Spleen (tissue), 11 donors: ENCODE measurements at regions not wholly inside any gene's neighbourhood (a gene's known extent, or its start where the extent isn't known, plus 50 kb on each side); places are given as distances from the start of the nearest gene placed in this dataset.

Experiments
- DNase-seq: peaks from one replicate; pipeline ENCODE4 v3.0.0-alpha.2; 2020
- H3K27ac ChIP-seq, 8 donors: fragments of 200-600 bp; sonication (generic) in 7 of 8; 1 replicate in 4 of 8; 2 replicates in 4 of 8; pipeline versions ENCODE4 v1.5.0 to v1.8.0; 2016 to 2021; ENCODE audit warnings: inconsistent platforms in 4 of 8, mild to moderate bottlenecking in 4 of 8, moderate library complexity in 1 of 8
- H3K27me3 ChIP-seq, 7 donors: fragments of 200-600 bp; sonication (generic) in 6 of 7; replicated peaks in 1 of 7; 1 replicate in 4 of 7; 2 replicates in 3 of 7; pipeline versions ENCODE4 v1.5.0 to v1.8.0; 2016 to 2021; ENCODE audit warnings: inconsistent platforms in 3 of 7, mild to moderate bottlenecking in 1 of 7
- H3K36me3 ChIP-seq, 6 donors: fragments of 200-600 bp; sonication (generic) in 5 of 6; 1 replicate in 4 of 6; 2 replicates in 2 of 6; pipeline versions ENCODE4 v1.5.0 to v1.8.0; 2016 to 2021; ENCODE audit warnings: inconsistent platforms in 2 of 6
- H3K4me1 ChIP-seq, 6 donors: fragments of 200-600 bp; sonication (generic) in 5 of 6; 1 replicate in 3 of 6; 2 replicates in 3 of 6; pipeline versions ENCODE4 v1.5.0 to v1.8.0; 2016 to 2021; ENCODE audit warnings: inconsistent platforms in 3 of 6
- H3K4me3 ChIP-seq, 8 donors: fragments of 200-600 bp; sonication (generic) in 7 of 8; 1 replicate in 4 of 8; 2 replicates in 4 of 8; pipeline versions ENCODE4 v1.5.0 to v1.8.0; 2016 to 2021; ENCODE audit warnings: inconsistent platforms in 4 of 8, mild to moderate bottlenecking in 4 of 8, moderate library complexity in 2 of 8
- H3K9me3 ChIP-seq, 8 donors: fragments of 200-600 bp; sonication (generic) in 7 of 8; 1 replicate in 4 of 8; 2 replicates in 4 of 8; pipeline versions ENCODE4 v1.5.0 to v1.8.0; 2016 to 2021; ENCODE audit warnings: inconsistent platforms in 4 of 8
- CTCF ChIP-seq, 11 experiments: fragments of 200-600 bp in 7 of 11; fragments of 450-650 bp in 4 of 11; sonication (generic) in 4 of 11; IDR thresholded peaks in 8 of 11; conservative IDR thresholded peaks in 3 of 11; 1 replicate in 7 of 11; 2 replicates in 4 of 11; pipeline versions ENCODE4 v1.4.0 to v1.8.0; 2016 to 2021; ENCODE audit warnings: antibody characterized with exemption in 11 of 11, inconsistent platforms in 4 of 11, mild to moderate bottlenecking in 1 of 11
- POLR2A ChIP-seq, 3 donors: fragments of 450-650 bp; IDR thresholded peaks; one replicate each; pipeline ENCODE4 v1.5.1; 2017; ENCODE audit warnings: antibody characterized with exemption in 3 of 3, mild to moderate bottlenecking in 1 of 3
- POLR2AphosphoS5 ChIP-seq, 3 donors: sonication (generic); formaldehyde crosslinking; IDR thresholded peaks; one replicate each; pipeline ENCODE4 v1.5.1; 2017; ENCODE audit warnings: antibody characterized with exemption in 3 of 3
- WGBS, 5 donors: extraction: QIAGEN DNeasy Blood & Tissue Kit in 3 of 5; methylation state at CpG; one replicate each; pipeline versions ENCODE4 v1.1.5 to v1.1.7; 2013 to 2018; 5-methylcytosine and 5-hydroxymethylcytosine counted together
- intact Hi-C: fragments of 100-400 bp; cut with DNase I; formaldehyde crosslinking; loops from one replicate; pipeline ENCODE4 v1.15.0; 2023; ENCODE audit warnings: low total_unique reads
- donor health status: healthy with polysubstance abuse.
- donor health status: DM: no; HTN: no; CAD: no; lungs with moderate emphysema.
- donor health status: DM: no; HTN: no; CAD: no.
- donor health status: Bipolar disorder and iron deficiency.
- donor health status: healthy.
- donor health status: DM: no; HTN: no; CAD: no.
- donor health status: DM: yes; HTN: yes; CAD: no.

- H3K4me1 ChIP-seq, result peaks cover 0 to 13% (median 0%) of the 10 kb centered on the region in 6 donors
- peak overlapping the region in 2 of 8 donors; percentile 61 to 69 for H3K27ac ChIP-seq
- H3K9me3 ChIP-seq, result no peaks in the 10 kb centered on the region
- H3K4me3 ChIP-seq, result no peak overlapping the region
- WGBS, 5 donors, result 71 to 79% (median 76%) methylated on average over 26 to 35 of the region's 35 CpGs
- intact Hi-C loops, result no loop called here
- TF ChIP-seq POLR2A (IDR thresholded peaks at IDR 0.05) (no peak), CTCF (IDR thresholded peaks at IDR 0.05 in 8 of 11, conservative IDR thresholded peaks at IDR 0.05 in 3 of 11) (no peak), POLR2AphosphoS5 (IDR thresholded peaks at IDR 0.05) (no peak)
- peak; percentile 64 for DNase-seq
- H3K36me3 ChIP-seq, result no peaks in the 10 kb centered on the region
- peaks cover 0 to 54% (median 0%) of the 10 kb centered on the region in 7 donors for H3K27me3 ChIP-seq
Measured at GRCh38 chr4:3711183-3712111, 54.7 kb upstream of the ADRA2C start.

- H3K36me3 ChIP-seq, result no peaks in the 10 kb centered on the region
- intact Hi-C loops, result no loop called here
- no peak overlapping the region for H3K4me3 ChIP-seq
- H3K9me3 ChIP-seq, result no peaks in the 10 kb centered on the region
- peaks cover 0 to 13% (median 0%) of the 10 kb centered on the region in 6 donors for H3K4me1 ChIP-seq
- DNase-seq, result peak; percentile 58
- peaks cover 0 to 63% (median 0%) of the 10 kb centered on the region in 7 donors for H3K27me3 ChIP-seq
- WGBS, 5 donors, result 78 to 86% (median 79%) methylated on average over 15 to 24 of the region's 24 CpGs
- H3K27ac ChIP-seq, result peak overlapping the region in 6 of 8 donors; percentile 14 to 69 (median 38)
- TF ChIP-seq CTCF (IDR thresholded peaks at IDR 0.05 in 8 of 11, conservative IDR thresholded peaks at IDR 0.05 in 3 of 11), result no peak
- no peak for TF ChIP-seq POLR2AphosphoS5 (IDR thresholded peaks at IDR 0.05)
- no peak for TF ChIP-seq POLR2A (IDR thresholded peaks at IDR 0.05)
Measured at GRCh38 chr4:3710451-3711182, 55.6 kb upstream of the ADRA2C start.

- TF ChIP-seq POLR2A (IDR thresholded peaks at IDR 0.05) (no peak), POLR2AphosphoS5 (IDR thresholded peaks at IDR 0.05) (peak in 2 of 3 donors; percentile 8 to 14)
- Histone ChIP-seq H3K36me3 (no peaks in the 10 kb centered on the region), H3K27ac (peak overlapping the region in 6 of 8 donors; percentile 14 to 69 (median 38)), H3K27me3 (peaks cover 0 to 65% (median 0%) of the 10 kb centered on the region in 7 donors), H3K4me1 (peaks cover 0 to 13% (median 0%) of the 10 kb centered on the region in 6 donors), H3K4me3 (no peak overlapping the region), H3K9me3 (no peaks in the 10 kb centered on the region)
- intact Hi-C loops, result no loop called here
- WGBS, 5 donors, result 64 to 84% (median 75%) methylated on average over 7 to 18 of the region's 18 CpGs
- DNase-seq, result peak; percentile 72
Measured at GRCh38 chr4:3709846-3710441, 56.2 kb upstream of the ADRA2C start.

GRCh38 chr4:3709061-3709845 is 56.9 kb upstream of the ADRA2C start:
- Histone ChIP-seq H3K4me1 (peaks cover 0 to 13% (median 0%) of the 10 kb centered on the region in 6 donors), H3K4me3 (no peak overlapping the region), H3K36me3 (no peaks in the 10 kb centered on the region), H3K9me3 (no peaks in the 10 kb centered on the region), H3K27me3 (peaks cover 0 to 72% (median 0%) of the 10 kb centered on the region in 7 donors), H3K27ac (peak overlapping the region in 5 of 8 donors; percentile 14 to 69 (median 49))
- peak; percentile 35 for DNase-seq
- no peak for TF ChIP-seq POLR2A (IDR thresholded peaks at IDR 0.05)
- no peak for TF ChIP-seq CTCF (IDR thresholded peaks at IDR 0.05 in 8 of 11, conservative IDR thresholded peaks at IDR 0.05 in 3 of 11)
- no peak for TF ChIP-seq POLR2AphosphoS5 (IDR thresholded peaks at IDR 0.05)
- intact Hi-C loops, result no loop called here
- 78 to 90% (median 85%) methylated on average over 13 to 14 of the region's 14 CpGs for WGBS, 5 donors
